A673 (cell line): ENCODE measurements at regions not wholly inside any gene's neighbourhood (a gene's known extent, or its start where the extent isn't known, plus 50 kb on each side); places are given as distances from the start of the nearest gene placed in this dataset.
A peak's percentile ranks its signal among the peaks of the same experiment; 100 is the strongest.

Experiments
- BruUV-seq: library from RNA; stranded (reverse); fragments of 400-500 nt; replicated peaks from 2 replicates; lab custom pipeline; 2021; lab: Mats Ljungman, UMichigan
- CTCF ChIA-PET: fragments of 300-600 bp; sonication (Branson Sonifier 250); formaldehyde crosslinking; loops from one replicate; lab custom pipeline; 2022; ENCODE audit warnings: antibody characterized with exemption; lab: Charles Lee
- POLR2A ChIA-PET: fragments of 300-600 bp; sonication (Branson Sonifier 250); formaldehyde crosslinking; loops from one replicate; lab custom pipeline; 2022; ENCODE audit warnings: antibody characterized with exemption; ENCODE audit not compliant: low non-redundant PET; lab: Charles Lee
- DNase-seq: peaks from one replicate; pipeline ENCODE4 v3.0.0-alpha.2; 2015; ENCODE audit warnings: low spot score
- H3K27ac ChIP-seq: fragments of 200-600 bp; sonication (generic); 2 replicates; pipeline ENCODE4 v1.5.1; 2016; ENCODE audit warnings: mixed run types, low read depth, mild to moderate bottlenecking, mixed read lengths, antibody characterized with exemption, low read length; ENCODE audit not compliant: poor library complexity, severe bottlenecking
- H3K27me3 ChIP-seq: fragments of 200-600 bp; sonication (generic); replicated peaks from 2 replicates; pipeline ENCODE4 v1.6.1; 2017; ENCODE audit warnings: mixed run types, low read depth, mild to moderate bottlenecking, mixed read lengths, antibody characterized with exemption, low read length; ENCODE audit not compliant: insufficient read depth, poor library complexity
- H3K36me3 ChIP-seq: fragments of 200-600 bp; sonication (generic); 2 replicates; pipeline ENCODE4 v1.6.1; 2016; ENCODE audit warnings: mixed run types, mild to moderate bottlenecking, mixed read lengths, antibody characterized with exemption, low read length; ENCODE audit not compliant: insufficient read depth, poor library complexity, severe bottlenecking
- H3K4me1 ChIP-seq: fragments of 200-600 bp; sonication (generic); 2 replicates; pipeline ENCODE4 v1.6.1; 2017; ENCODE audit warnings: mixed run types, mild to moderate bottlenecking, mixed read lengths, antibody characterized with exemption, low read length; ENCODE audit not compliant: insufficient read depth, poor library complexity, severe bottlenecking
- H3K4me3 ChIP-seq: fragments of 200-600 bp; sonication (generic); 2 replicates; pipeline ENCODE4 v1.5.1; 2016; ENCODE audit warnings: low read depth, mixed run types, mild to moderate bottlenecking, mixed read lengths, low read length; ENCODE audit not compliant: poor library complexity, severe bottlenecking
- H3K9me3 ChIP-seq: fragments of 200-600 bp; sonication (generic); 2 replicates; pipeline ENCODE4 v1.6.1; 2016; ENCODE audit warnings: mixed run types, low read depth, mild to moderate bottlenecking, mixed read lengths, antibody characterized with exemption, low read length; ENCODE audit not compliant: poor library complexity, severe bottlenecking
- CTCF ChIP-seq: fragments of 300-800, 200-600 bp; sonication (generic); conservative IDR thresholded peaks from 2 replicates; pipeline ENCODE4 v1.5.1; 2017; ENCODE audit warnings: low read depth, mild to moderate bottlenecking, antibody characterized with exemption, low read length, moderate library complexity, mixed read lengths
- EZH2 ChIP-seq: fragments of 200-600 bp; sonication (generic); IDR thresholded peaks from 2 replicates; pipeline ENCODE4 v1.6.1; 2017; ENCODE audit warnings: borderline replicate concordance, low read depth, mild to moderate bottlenecking, mixed read lengths, antibody characterized with exemption, low read length; ENCODE audit not compliant: poor library complexity, severe bottlenecking
- intact Hi-C: fragments of 100-400 bp; cut with micrococcal nuclease; formaldehyde crosslinking; loops from one replicate; pipeline ENCODE4 v1.10.0; 2022; ENCODE audit not compliant: unreplicated experiment

- no peaks in the 10 kb centered on the region for H3K27me3 ChIP-seq
- no peak overlapping the region for H3K4me3 ChIP-seq
- ChIA-PET CTCF (no interaction called here), POLR2A (no interaction called here)
- TF ChIP-seq CTCF (no peak), EZH2 (no peak)
- no peaks in the 10 kb centered on the region for H3K4me1 ChIP-seq
- no TSS peak for BruUV-seq
- intact Hi-C loops, result no loop called here
- H3K36me3 ChIP-seq, result no peaks in the 10 kb centered on the region
- H3K9me3 ChIP-seq, result no peaks in the 10 kb centered on the region
- no peak for DNase-seq
- no peak overlapping the region for H3K27ac ChIP-seq
Observed at GRCh38 chr4:64594723-64595122, 185.5 kb upstream of the TECRL start.

- no peak for TF ChIP-seq CTCF
- no peak for TF ChIP-seq EZH2
- no peak for DNase-seq
- ChIA-PET CTCF (no interaction called here), POLR2A (no interaction called here)
- intact Hi-C loops, result no loop called here
- H3K27ac ChIP-seq, result no peak overlapping the region
- no peak overlapping the region for H3K4me3 ChIP-seq
- no peaks in the 10 kb centered on the region for H3K9me3 ChIP-seq
- no peaks in the 10 kb centered on the region for H3K36me3 ChIP-seq
- no peaks in the 10 kb centered on the region for H3K27me3 ChIP-seq
- BruUV-seq, result no TSS peak
- no peaks in the 10 kb centered on the region for H3K4me1 ChIP-seq
Observed at GRCh38 chr4:64588507-64588906, 179.3 kb upstream of the TECRL start.

- intact Hi-C loops, result no loop called here
Observed at GRCh38 chr4:64584981-64585557, 175.8 kb upstream of the TECRL start.

More at GRCh38 chr4:64584981-64585557, 175.8 kb upstream of the TECRL start:
- Histone ChIP-seq H3K9me3 (no peaks in the 10 kb centered on the region), H3K27ac (no peak overlapping the region), H3K36me3 (no peaks in the 10 kb centered on the region), H3K27me3 (no peaks in the 10 kb centered on the region), H3K4me1 (no peaks in the 10 kb centered on the region), H3K4me3 (no peak overlapping the region)
- TF ChIP-seq CTCF (peak; percentile 51; the same call in 1 of the 2 replicates), EZH2 (no peak)
- POLR2A ChIA-PET, result no interaction called here
- CTCF ChIA-PET, result no interaction called here
- no TSS peak for BruUV-seq
- peak; percentile 49 for DNase-seq
